Endothelial cell of umbilical vein (primary cell): ENCODE measurements at regions not wholly inside any gene's neighbourhood (a gene's known extent, or its start where the extent isn't known, plus 50 kb on each side); places are given as distances from the start of the nearest gene placed in this dataset.

Experiments
- BruUV-seq: library from RNA; stranded (reverse); fragments of 400-500 nt; replicated peaks from 2 replicates; lab custom pipeline; 2021; lab: Mats Ljungman, UMichigan
- CTCF ChIA-PET: fragments of 300-600, 350-600 bp; sonication (Branson Sonifier 250); formaldehyde crosslinking; loops from one replicate; lab custom pipeline; 2021; ENCODE audit warnings: antibody characterized with exemption, inconsistent platforms; lab: Charles Lee
- POLR2A ChIA-PET: fragments of 300-600, 350-600 bp; sonication (Branson Sonifier 250); formaldehyde crosslinking; loops from one replicate; lab custom pipeline; 2021; ENCODE audit warnings: antibody characterized with exemption, inconsistent platforms; lab: Charles Lee
- DNase-seq: peaks from one replicate; pipeline ENCODE4 v3.0.0-alpha.2; 2011; ENCODE audit warnings: low read depth, low spot score
- FAIRE-seq: peaks from 2 replicates; lab custom pipeline; 2011; peaks lifted over from hg19 to GRCh38; lab: Jason Lieb, UNC
- H2AFZ ChIP-seq: 2 replicates; pipeline ENCODE4 v1.6.0; 2012; ENCODE audit warnings: low read depth, low read length, control low read depth, inconsistent platforms
- H3K27ac ChIP-seq: 2 replicates; pipeline ENCODE4 v1.5.1; 2011; ENCODE audit warnings: low read depth, mild to moderate bottlenecking, control low read depth, low read length, moderate library complexity; ENCODE audit not compliant: insufficient read depth
- H3K27me3 ChIP-seq, 2 experiments: 2 replicates each; pipeline versions ENCODE4 v1.6.0 to v1.6.1; 2011; ENCODE audit warnings: low read length in 2 of 2, mixed read lengths in 1 of 2; ENCODE audit not compliant: control insufficient read depth in 2 of 2, insufficient read depth in 2 of 2
- H3K36me3 ChIP-seq, 2 experiments: 2 replicates in 1 of 2; 3 replicates in 1 of 2; pipeline ENCODE4 v1.5.1; 2011; ENCODE audit warnings: low read length in 2 of 2, mild to moderate bottlenecking in 1 of 2, moderate library complexity in 1 of 2; ENCODE audit not compliant: control insufficient read depth in 2 of 2, insufficient read depth in 2 of 2; ENCODE audit errors: extremely low read depth in 1 of 2
- H3K4me1 ChIP-seq: 3 replicates; pipeline ENCODE4 v1.5.1; 2011; ENCODE audit warnings: mild to moderate bottlenecking, low read length; ENCODE audit not compliant: control insufficient read depth, insufficient read depth; ENCODE audit errors: extremely low read depth
- H3K4me2 ChIP-seq: 2 replicates; pipeline ENCODE4 v1.6.1; 2011; ENCODE audit warnings: low read length, control low read depth, mixed read lengths; ENCODE audit not compliant: insufficient read depth
- H3K4me3 ChIP-seq, 3 experiments: fragments of 200-600 bp in 1 of 3; sonication (generic), shearing (Covaris generic) in 1 of 3; replicated peaks in 1 of 3; 2 replicates each; pipeline ENCODE4 v1.5.1; 2011 to 2016; ENCODE audit warnings: control low read depth in 3 of 3, low read length in 3 of 3, mild to moderate bottlenecking in 2 of 3, inconsistent platforms in 1 of 3, low read depth in 1 of 3, moderate library complexity in 1 of 3; ENCODE audit not compliant: insufficient read depth in 1 of 3
- H3K79me2 ChIP-seq: 2 replicates; pipeline ENCODE4 v1.6.0; 2012; ENCODE audit warnings: low read length, inconsistent platforms; ENCODE audit not compliant: control insufficient read depth, insufficient read depth
- H3K9ac ChIP-seq: replicated peaks from 2 replicates; pipeline ENCODE3; 2011; ENCODE audit warnings: low read length, control low read depth; ENCODE audit not compliant: insufficient read depth; ENCODE audit errors: extremely low read depth
- H3K9me1 ChIP-seq: replicated peaks from 3 replicates; pipeline ENCODE4 v1.6.0; 2011; ENCODE audit warnings: mild to moderate bottlenecking, low read length; ENCODE audit not compliant: control insufficient read depth, insufficient read depth; ENCODE audit errors: extremely low read depth
- H3K9me3 ChIP-seq: replicated peaks from 2 replicates; pipeline ENCODE4 v1.5.1; 2012; ENCODE audit warnings: low read length, inconsistent platforms; ENCODE audit not compliant: control insufficient read depth, insufficient read depth
- H4K20me1 ChIP-seq: replicated peaks from 2 replicates; pipeline ENCODE3; 2011; ENCODE audit warnings: mild to moderate bottlenecking, low read length; ENCODE audit not compliant: control insufficient read depth, insufficient read depth; ENCODE audit errors: extremely low read depth
- CTCF ChIP-seq, 2 donors: IDR thresholded peaks; 1 replicate in 1 of 2; 2 replicates in 1 of 2; pipeline ENCODE4 v1.5.1; 2011; ENCODE audit warnings: low read length in 2 of 2, mild to moderate bottlenecking in 2 of 2, moderate library complexity in 2 of 2, control low read depth in 1 of 2, inconsistent platforms in 1 of 2, low read depth in 1 of 2; ENCODE audit not compliant: insufficient read depth in 1 of 2; ENCODE audit errors: extremely low read depth in 1 of 2
- EZH2 ChIP-seq: IDR thresholded peaks from 2 replicates; pipeline ENCODE4 v1.6.1; 2012; ENCODE audit warnings: borderline replicate concordance, low read depth, mild to moderate bottlenecking, moderate library complexity, low read length, inconsistent platforms; ENCODE audit not compliant: severe bottlenecking
- FOS ChIP-seq: IDR thresholded peaks from 2 replicates; pipeline ENCODE4 v1.6.1; 2011; ENCODE audit warnings: mild to moderate bottlenecking, low read length, moderate library complexity, borderline replicate concordance; ENCODE audit not compliant: insufficient read depth
- GATA2 ChIP-seq: IDR thresholded peaks from 2 replicates; pipeline ENCODE4 v1.7.0; 2011; ENCODE audit warnings: low read depth, mild to moderate bottlenecking, moderate library complexity, mixed read lengths, low read length; ENCODE audit not compliant: insufficient read length, insufficient read depth
- JUN ChIP-seq: IDR thresholded peaks from 2 replicates; pipeline ENCODE4 v1.6.1; 2011; ENCODE audit warnings: borderline replicate concordance, low read depth; ENCODE audit not compliant: insufficient read length, insufficient read depth
- MAX ChIP-seq: IDR thresholded peaks from 2 replicates; pipeline ENCODE4 v1.6.1; 2011; ENCODE audit not compliant: insufficient read depth, insufficient read length
- MYC ChIP-seq: IDR thresholded peaks from one replicate; pipeline ENCODE4 v1.6.1; 2011; ENCODE audit warnings: mild to moderate bottlenecking, low read depth, low read length
- POLR2A ChIP-seq: IDR thresholded peaks from 2 replicates; pipeline ENCODE4 v1.6.1; 2012; ENCODE audit warnings: low read depth, mild to moderate bottlenecking, control low read depth, low read length
- POLR2AphosphoS5 ChIP-seq: IDR thresholded peaks from 2 replicates; pipeline ENCODE4 v1.6.1; 2012; ENCODE audit warnings: low read depth, mild to moderate bottlenecking, control low read depth, low read length, moderate library complexity; ENCODE audit not compliant: insufficient read depth
- dilution Hi-C: fragments of 300-500 bp; cut with MboI; formaldehyde crosslinking; loops from one replicate; pipeline ENCODE4 v1.15.0; 2019; ENCODE audit warnings: low sequenced_read_pairs; ENCODE audit not compliant: extremely low pct_ligation_motif_present
- intact Hi-C: fragments of 100-400 bp; cut with micrococcal nuclease; formaldehyde crosslinking; loops from one replicate; pipeline ENCODE4 v1.10.0; 2022

- ChIA-PET POLR2A (no interaction called here), CTCF (interaction anchor here (0.6 kb wide), 1 partner anchor 145 kb away, joined by 4 read pairs; no protein-coding TSS in a partner anchor)
- no peak overlapping the region for H2AFZ ChIP-seq
- no peak overlapping the region for H3K27ac ChIP-seq
- DNase-seq (no peak), FAIRE-seq (no peak)
- no peak overlapping the region for H3K4me3 ChIP-seq
- H3K4me1 ChIP-seq: peaks cover 20% of the 10 kb centered on the region
- H3K36me3 ChIP-seq: no peaks in the 10 kb centered on the region
- no peak overlapping the region for H3K9ac ChIP-seq
- no peak for TF ChIP-seq GATA2
- TF ChIP-seq MAX: no peak
- TF ChIP-seq POLR2A: no peak
- no peak for TF ChIP-seq JUN
- TF ChIP-seq CTCF (IDR thresholded peaks at IDR 0.05; ENCODE audit: extremely low read depth in 1 of 2, insufficient read depth in 1 of 2, low read depth in 1 of 2, low read length in 2 of 2): no peak
- TF ChIP-seq EZH2: no peak
- TF ChIP-seq FOS: no peak
- no peak for TF ChIP-seq MYC
- no peak for TF ChIP-seq POLR2AphosphoS5
- H3K79me2 ChIP-seq: no peaks in the 10 kb centered on the region
- H3K9me3 ChIP-seq: no peaks in the 10 kb centered on the region
- no peaks in the 10 kb centered on the region for H3K27me3 ChIP-seq
- intact Hi-C loops (loop anchor here (1.0 kb wide), 2 partner anchors 10 to 11 kb away; no protein-coding TSS in a partner anchor), dilution Hi-C loops (no loop called here)
- BruUV-seq: no TSS peak
- H3K4me2 ChIP-seq: no peak overlapping the region
- no peaks in the 10 kb centered on the region for H3K9me1 ChIP-seq
- H4K20me1 ChIP-seq: no peaks in the 10 kb centered on the region
Observed at GRCh38 chr1:219313961-219314360, 140.3 kb downstream of the LYPLAL1 start.
